K562 (cell line): ENCODE measurements at regions not wholly inside any gene's neighbourhood (a gene's known extent, or its start where the extent isn't known, plus 50 kb on each side); places are given as distances from the start of the nearest gene placed in this dataset.

Experiments used
- ATAC-seq: fragments of 200-7000 bp; cut with Tn5 transposase; 3 replicates; pipeline ENCODE4 v1.9.1; 2020; ENCODE audit warnings: moderate library complexity
- BruUV-seq: library from RNA; stranded (reverse); fragments of 400-500 nt; replicated peaks from 2 replicates; lab custom pipeline; 2021; lab: Mats Ljungman, UMichigan
- CTCF ChIA-PET: fragments of 300-600 bp; formaldehyde crosslinking; extraction: SDS; loops from one replicate; lab custom pipeline; 2021; ENCODE audit warnings: low intra/inter-chr PET ratio; lab: Yijun Ruan, JAX
- POLR2A ChIA-PET: fragments of 300-600, 350-650 bp; sonication (Branson Sonifier 250); formaldehyde crosslinking; extraction: SDS; loops from one replicate; lab custom pipeline; 2021; ENCODE audit warnings: antibody characterized with exemption, inconsistent platforms; lab: Yijun Ruan, JAX
- DNase-seq, 4 experiments: peaks; one replicate each; pipeline versions ENCODE4 v3.0.0 to v3.0.0-alpha.2; 2011 to 2018; ENCODE audit warnings: low spot score in 3 of 4, mixed read lengths in 3 of 4; ENCODE audit errors: extremely low read depth in 1 of 4
- FAIRE-seq: peaks from 2 replicates; lab custom pipeline; 2011; peaks lifted over from hg19 to GRCh38; lab: Jason Lieb, UNC
- H2AFZ ChIP-seq: 2 replicates; pipeline ENCODE4 v1.6.0; 2011; ENCODE audit warnings: low read depth, low read length, control low read depth, inconsistent platforms
- H3K27ac ChIP-seq: fragments of 200-600 bp; 3 replicates; pipeline ENCODE4 v1.8.0; 2011; ENCODE audit warnings: low read depth, mild to moderate bottlenecking, control low read depth, inconsistent platforms, low read length, moderate library complexity, mixed read lengths; ENCODE audit errors: extremely low read depth
- H3K27me3 ChIP-seq, 2 experiments: fragments of 300-600 bp in 1 of 2; 2 replicates in 1 of 2; 3 replicates in 1 of 2; pipeline versions ENCODE4 v1.6.0 to v1.8.0; 2011; ENCODE audit warnings: inconsistent platforms in 2 of 2, low read length in 2 of 2, mild to moderate bottlenecking in 1 of 2, mixed read lengths in 1 of 2, moderate library complexity in 1 of 2; ENCODE audit not compliant: control insufficient read depth in 2 of 2, insufficient read depth in 2 of 2
- H3K36me3 ChIP-seq: fragments of 300-600 bp; 3 replicates; pipeline ENCODE4 v1.8.0; 2011; ENCODE audit warnings: mild to moderate bottlenecking, low read length, inconsistent platforms; ENCODE audit not compliant: control insufficient read depth, insufficient read depth
- H3K4me1 ChIP-seq, 2 experiments: fragments of 200-600 bp in 1 of 2; replicated peaks in 1 of 2; 2 replicates in 1 of 2; 3 replicates in 1 of 2; pipeline versions ENCODE4 v1.5.1 to v1.8.0; 2011; ENCODE audit warnings: inconsistent platforms in 2 of 2, low read length in 2 of 2, mild to moderate bottlenecking in 1 of 2, mixed read lengths in 1 of 2, moderate library complexity in 1 of 2; ENCODE audit not compliant: control insufficient read depth in 2 of 2, insufficient read depth in 2 of 2
- H3K4me2 ChIP-seq: 2 replicates; pipeline ENCODE4 v1.6.1; 2011; ENCODE audit warnings: low read length, control low read depth, inconsistent platforms, mixed read lengths; ENCODE audit not compliant: insufficient read depth
- H3K4me3 ChIP-seq: fragments of 200-600 bp; sonication (generic), shearing (Covaris generic); 2 replicates; pipeline ENCODE4 v1.5.1; 2016; ENCODE audit warnings: control low read depth, inconsistent platforms
- H3K79me2 ChIP-seq: fragments of 200-600 bp; 3 replicates; pipeline ENCODE4 v1.8.0; 2011; ENCODE audit warnings: low read length, inconsistent platforms; ENCODE audit not compliant: control insufficient read depth, insufficient read depth
- H3K9ac ChIP-seq, 2 experiments: 2 replicates each; pipeline versions ENCODE4 v1.6.0 to v1.6.1; 2011; ENCODE audit warnings: low read depth in 2 of 2, low read length in 2 of 2, control low read depth in 1 of 2, inconsistent platforms in 1 of 2, mild to moderate bottlenecking in 1 of 2, mixed read lengths in 1 of 2; ENCODE audit not compliant: insufficient read depth in 1 of 2
- H3K9me1 ChIP-seq: one replicate; pipeline ENCODE4 v1.6.0; 2011; ENCODE audit warnings: inconsistent platforms, mild to moderate bottlenecking, low read length, moderate library complexity; ENCODE audit not compliant: control insufficient read depth, insufficient read depth
- H3K9me3 ChIP-seq: replicated peaks from 2 replicates; pipeline ENCODE4 v1.5.1; 2011; ENCODE audit warnings: low read depth, low read length, inconsistent platforms; ENCODE audit not compliant: control insufficient read depth, insufficient read depth
- H4K20me1 ChIP-seq: replicated peaks from 2 replicates; pipeline ENCODE4 v1.6.1; 2011; ENCODE audit warnings: low read length, inconsistent platforms, mixed read lengths; ENCODE audit not compliant: control insufficient read depth, insufficient read depth
- CBFA2T3 ChIP-seq: fragments of 450-650 bp; IDR thresholded peaks from 2 replicates; pipeline ENCODE4 v1.6.1; 2017
- CEBPB ChIP-seq: fragments of 450-650 bp; IDR thresholded peaks from 2 replicates; pipeline ENCODE4 v1.6.1; 2016; ENCODE audit warnings: missing genetic modification characterization, missing compliant biosample characterization
- FOSL1 ChIP-seq: fragments of 200-800 bp; sonication (Bioruptor generic); conservative IDR thresholded peaks from 2 replicates; pipeline ENCODE4 v1.6.1; 2016; ENCODE audit warnings: missing genetic modification characterization, missing compliant biosample characterization
- WGBS: fragments of 100-300 bp; shearing (Covaris generic); methylation state at CpG from one replicate; pipeline ENCODE4 v1.1.6; 2016; ENCODE audit warnings: low coverage, mixed read lengths; ENCODE audit not compliant: insufficient coverage; ENCODE audit errors: missing lambda C conversion rate; 5-methylcytosine and 5-hydroxymethylcytosine counted together
- in situ Hi-C: fragments of 300-500 bp; cut with MboI; formaldehyde crosslinking; loops from 4 replicates; pipeline ENCODE4 v1.15.0; 2018; ENCODE audit warnings: inconsistent platforms, mixed read lengths
- intact Hi-C: fragments of 100-400 bp; cut with micrococcal nuclease; formaldehyde crosslinking; loops from 2 replicates; pipeline ENCODE4 v1.14.2; 2022
- TF ChIP-seq, protein P1 (sequence below): fragments of 450-650 bp; IDR thresholded peaks from 2 replicates; pipeline ENCODE4 v1.6.1; 2016
- TF ChIP-seq, protein P2 (sequence below): sonication (generic); formaldehyde crosslinking; IDR thresholded peaks from 2 replicates; pipeline ENCODE4 v1.8.0; 2023; ENCODE audit warnings: mild to moderate bottlenecking, missing genetic modification reagents

DNA sequence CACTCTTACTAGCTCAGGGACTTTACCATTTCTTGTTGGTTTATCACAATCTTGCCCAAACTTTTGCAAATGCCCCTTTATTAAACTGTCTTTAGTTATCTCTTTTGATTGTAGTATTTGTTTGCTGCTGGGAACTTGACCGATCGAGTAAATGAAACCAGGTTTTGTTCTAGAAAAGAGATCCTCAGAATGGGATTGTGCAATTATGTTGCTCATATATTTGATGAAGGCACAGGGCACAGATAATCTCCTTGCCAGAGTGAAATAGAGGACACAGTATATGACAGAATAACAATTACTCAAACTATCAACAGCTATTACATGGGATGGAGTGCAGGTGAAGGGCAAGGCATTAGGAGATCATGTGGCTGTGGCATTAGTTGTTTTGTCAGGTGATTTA lies 216.6 kb upstream of the RASGRP1 start:
- no peaks in the 10 kb centered on the region for H3K79me2 ChIP-seq
- intact Hi-C loops (no loop called here), in situ Hi-C loops (no loop called here)
- peaks cover 0 to 7% of the 10 kb centered on the region in 2 experiments; a peak in 1 of 5 replicates for H3K27me3 ChIP-seq
- no peak overlapping the region for H3K4me3 ChIP-seq
- ChIA-PET POLR2A (no interaction called here), CTCF (no interaction called here)
- H3K9me3 ChIP-seq, result no peaks in the 10 kb centered on the region
- H3K36me3 ChIP-seq, result no peaks in the 10 kb centered on the region
- 0 out of 2 replicates have a peak, but pooled peaks have one; percentile 7 for TF ChIP-seq CEBPB (tag)
- no peak for TF ChIP-seq CBFA2T3
- TF ChIP-seq, protein P1, sequence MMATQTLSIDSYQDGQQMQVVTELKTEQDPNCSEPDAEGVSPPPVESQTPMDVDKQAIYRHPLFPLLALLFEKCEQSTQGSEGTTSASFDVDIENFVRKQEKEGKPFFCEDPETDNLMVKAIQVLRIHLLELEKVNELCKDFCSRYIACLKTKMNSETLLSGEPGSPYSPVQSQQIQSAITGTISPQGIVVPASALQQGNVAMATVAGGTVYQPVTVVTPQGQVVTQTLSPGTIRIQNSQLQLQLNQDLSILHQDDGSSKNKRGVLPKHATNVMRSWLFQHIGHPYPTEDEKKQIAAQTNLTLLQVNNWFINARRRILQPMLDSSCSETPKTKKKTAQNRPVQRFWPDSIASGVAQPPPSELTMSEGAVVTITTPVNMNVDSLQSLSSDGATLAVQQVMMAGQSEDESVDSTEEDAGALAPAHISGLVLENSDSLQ, result no peak
- FAIRE-seq, result no peak
- no peak overlapping the region for H3K27ac ChIP-seq
- no peak for ATAC-seq
- no peak overlapping the region for H3K4me2 ChIP-seq
- 0% methylated on average over 2 of the region's 2 CpGs for WGBS
- no TSS peak for BruUV-seq
- no peak overlapping the region for H2AFZ ChIP-seq
- no peaks in the 10 kb centered on the region for H3K4me1 ChIP-seq
- H3K9ac ChIP-seq, result no peak overlapping the region
- no peak for DNase-seq
- H4K20me1 ChIP-seq, result no peaks in the 10 kb centered on the region
- H3K9me1 ChIP-seq, result no peaks in the 10 kb centered on the region

DNA sequence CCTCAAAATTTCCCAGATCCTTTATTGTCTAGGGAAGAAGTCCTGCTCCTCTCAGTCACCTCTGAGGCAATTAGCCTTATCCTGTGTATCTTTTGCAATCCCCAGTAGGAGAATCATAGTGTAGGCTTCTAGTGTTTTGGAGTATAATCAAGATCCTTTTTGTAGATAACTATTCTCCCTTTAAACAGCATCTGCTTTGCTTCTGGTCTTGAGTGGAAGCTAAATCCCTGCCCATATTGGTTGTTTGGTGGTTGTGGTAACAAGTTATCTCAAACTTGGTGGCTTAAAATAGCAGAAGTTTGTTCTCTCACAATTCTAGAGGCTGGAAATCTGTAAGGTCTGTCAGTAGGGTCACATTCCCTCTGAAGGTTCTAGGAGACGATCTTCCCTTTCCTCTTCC lies 217.5 kb upstream of the RASGRP1 start:
- CTCF ChIA-PET, result no interaction called here
- TF ChIP-seq, protein P2, sequence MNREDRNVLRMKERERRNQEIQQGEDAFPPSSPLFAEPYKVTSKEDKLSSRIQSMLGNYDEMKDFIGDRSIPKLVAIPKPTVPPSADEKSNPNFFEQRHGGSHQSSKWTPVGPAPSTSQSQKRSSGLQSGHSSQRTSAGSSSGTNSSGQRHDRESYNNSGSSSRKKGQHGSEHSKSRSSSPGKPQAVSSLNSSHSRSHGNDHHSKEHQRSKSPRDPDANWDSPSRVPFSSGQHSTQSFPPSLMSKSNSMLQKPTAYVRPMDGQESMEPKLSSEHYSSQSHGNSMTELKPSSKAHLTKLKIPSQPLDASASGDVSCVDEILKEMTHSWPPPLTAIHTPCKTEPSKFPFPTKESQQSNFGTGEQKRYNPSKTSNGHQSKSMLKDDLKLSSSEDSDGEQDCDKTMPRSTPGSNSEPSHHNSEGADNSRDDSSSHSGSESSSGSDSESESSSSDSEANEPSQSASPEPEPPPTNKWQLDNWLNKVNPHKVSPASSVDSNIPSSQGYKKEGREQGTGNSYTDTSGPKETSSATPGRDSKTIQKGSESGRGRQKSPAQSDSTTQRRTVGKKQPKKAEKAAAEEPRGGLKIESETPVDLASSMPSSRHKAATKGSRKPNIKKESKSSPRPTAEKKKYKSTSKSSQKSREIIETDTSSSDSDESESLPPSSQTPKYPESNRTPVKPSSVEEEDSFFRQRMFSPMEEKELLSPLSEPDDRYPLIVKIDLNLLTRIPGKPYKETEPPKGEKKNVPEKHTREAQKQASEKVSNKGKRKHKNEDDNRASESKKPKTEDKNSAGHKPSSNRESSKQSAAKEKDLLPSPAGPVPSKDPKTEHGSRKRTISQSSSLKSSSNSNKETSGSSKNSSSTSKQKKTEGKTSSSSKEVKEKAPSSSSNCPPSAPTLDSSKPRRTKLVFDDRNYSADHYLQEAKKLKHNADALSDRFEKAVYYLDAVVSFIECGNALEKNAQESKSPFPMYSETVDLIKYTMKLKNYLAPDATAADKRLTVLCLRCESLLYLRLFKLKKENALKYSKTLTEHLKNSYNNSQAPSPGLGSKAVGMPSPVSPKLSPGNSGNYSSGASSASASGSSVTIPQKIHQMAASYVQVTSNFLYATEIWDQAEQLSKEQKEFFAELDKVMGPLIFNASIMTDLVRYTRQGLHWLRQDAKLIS (CRISPR knock-in tag), result no peak
- TF ChIP-seq FOSL1 (tag), result no peak

More for the DNA sequence above, 217.5 kb upstream of the RASGRP1 start:
- intact Hi-C loops, result no loop called here
- no peaks in the 10 kb centered on the region for H3K4me1 ChIP-seq
- no peak overlapping the region for H2AFZ ChIP-seq
- POLR2A ChIA-PET, result no interaction called here
- DNase-seq, result no peak
- H3K4me3 ChIP-seq, result no peak overlapping the region
- peaks cover 0 to 7% of the 10 kb centered on the region in 2 experiments; a peak in 1 of 5 replicates for H3K27me3 ChIP-seq
- H3K4me2 ChIP-seq, result no peak overlapping the region
- no peaks in the 10 kb centered on the region for H3K79me2 ChIP-seq
- no peaks in the 10 kb centered on the region for H3K36me3 ChIP-seq
- no peaks in the 10 kb centered on the region for H3K9me3 ChIP-seq
- FAIRE-seq, result no peak
- no TSS peak for BruUV-seq
- WGBS, result 0% methylated on average over 1 of the region's 1 CpG
- H3K9ac ChIP-seq, result no peak overlapping the region
- ATAC-seq, result no peak
- H3K9me1 ChIP-seq, result no peaks in the 10 kb centered on the region
- no peak overlapping the region for H3K27ac ChIP-seq
- no peaks in the 10 kb centered on the region for H4K20me1 ChIP-seq
- in situ Hi-C loops, result no loop called here
